OCI-M2 (cell line): ENCODE measurements at regions not wholly inside any gene's neighbourhood (a gene's known extent, or its start where the extent isn't known, plus 50 kb on each side); places are given as distances from the start of the nearest gene placed in this dataset.
"Not testable (repeated sequence)": the region's sequence is repeated elsewhere in the genome, so short reads cannot be mapped to it uniquely, and the experiment has no call there.

ENCODE experiments used
- DNase-seq: peaks from one replicate; lab custom pipeline; 2025; ENCODE audit not compliant: unreplicated experiment; lab: John Stamatoyannopoulos, UW

DNA sequence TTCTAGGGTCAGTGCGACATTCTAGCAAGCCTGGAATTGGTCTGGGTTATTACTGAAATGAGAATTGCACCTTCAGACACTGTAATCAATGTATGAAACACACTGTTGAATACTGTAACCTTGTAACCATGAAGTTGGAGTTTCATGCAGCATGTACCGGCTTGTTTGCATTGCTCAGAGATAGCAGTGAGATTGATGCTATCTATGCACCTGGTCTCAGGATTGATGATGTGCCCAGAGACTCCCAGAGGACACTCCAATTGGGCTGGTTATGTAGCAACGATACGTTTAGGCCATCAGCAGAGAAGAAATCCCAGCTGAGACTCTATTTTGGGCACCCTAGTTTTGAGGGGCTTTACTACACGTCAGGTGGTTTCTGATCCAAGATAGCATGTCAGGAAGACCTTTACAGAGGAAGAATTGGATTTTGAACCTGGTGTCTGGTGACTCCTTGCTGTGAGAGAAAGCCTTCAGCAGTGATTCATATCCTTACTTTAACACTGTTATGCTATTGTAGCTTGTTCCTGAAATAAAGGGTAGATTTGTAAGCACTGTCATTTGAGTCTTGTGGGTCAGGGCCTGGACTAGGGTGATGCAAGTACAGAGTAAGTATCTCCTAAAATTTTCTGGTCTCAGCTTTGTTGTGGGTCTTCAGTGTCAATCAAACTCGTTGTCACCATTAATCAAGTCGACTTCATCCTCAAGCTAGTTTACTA is 305.1 kb upstream of the GULP1 start:
- DNase-seq: no peak

DNA sequence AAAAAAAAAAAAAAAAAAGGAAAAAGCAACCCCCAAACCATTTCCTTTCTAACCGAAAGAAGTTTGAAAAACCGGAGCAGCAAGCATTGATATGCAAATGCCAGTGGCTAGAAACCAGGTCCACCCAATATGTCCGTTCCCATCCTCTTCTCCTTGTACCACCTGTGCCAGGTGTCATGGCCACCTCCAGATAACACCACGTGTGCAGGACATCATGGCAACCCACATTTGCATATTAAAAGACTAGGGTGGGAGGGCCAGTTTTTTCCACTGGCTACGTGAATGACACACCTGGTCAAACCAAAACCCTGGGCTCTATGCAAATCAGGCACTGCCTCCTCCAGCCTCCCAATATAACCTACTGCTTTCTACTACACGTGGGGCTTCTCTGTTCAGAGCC is 303.3 kb upstream of the GULP1 start:
- DNase-seq: no peak

DNA sequence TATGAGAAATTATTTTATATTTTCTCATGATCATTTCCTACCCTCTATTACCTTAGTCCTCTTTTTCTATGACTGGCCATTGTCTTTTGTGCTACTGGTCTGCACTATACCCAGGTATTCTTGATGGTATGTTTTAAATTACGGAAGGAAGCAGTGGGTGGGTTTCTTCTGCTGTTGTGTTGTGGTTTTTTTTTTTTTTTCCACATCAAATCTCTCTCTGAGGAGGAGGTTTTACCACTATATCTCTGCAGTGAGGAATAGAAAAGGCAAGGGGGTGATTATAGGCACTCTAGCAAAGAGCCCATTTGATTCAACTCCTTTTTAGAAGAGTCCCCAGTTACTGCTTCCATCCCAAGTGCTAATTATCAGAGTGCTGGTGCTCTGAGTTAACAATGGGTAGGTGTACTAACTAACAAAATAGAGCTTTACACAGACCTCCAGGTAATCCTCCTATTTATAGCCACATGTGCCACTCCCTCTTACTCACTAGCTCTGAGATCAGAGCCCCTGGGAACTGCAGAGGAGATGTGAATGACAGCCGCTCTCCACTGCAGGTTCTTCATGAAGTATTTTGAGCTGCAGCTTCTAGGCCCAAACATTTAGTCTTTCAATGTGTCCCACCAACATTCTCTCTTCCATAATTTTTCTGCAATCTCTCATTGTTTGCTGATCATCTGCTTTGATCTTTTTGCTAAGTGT is 301.6 kb upstream of the GULP1 start:
- DNase-seq: no peak

DNA sequence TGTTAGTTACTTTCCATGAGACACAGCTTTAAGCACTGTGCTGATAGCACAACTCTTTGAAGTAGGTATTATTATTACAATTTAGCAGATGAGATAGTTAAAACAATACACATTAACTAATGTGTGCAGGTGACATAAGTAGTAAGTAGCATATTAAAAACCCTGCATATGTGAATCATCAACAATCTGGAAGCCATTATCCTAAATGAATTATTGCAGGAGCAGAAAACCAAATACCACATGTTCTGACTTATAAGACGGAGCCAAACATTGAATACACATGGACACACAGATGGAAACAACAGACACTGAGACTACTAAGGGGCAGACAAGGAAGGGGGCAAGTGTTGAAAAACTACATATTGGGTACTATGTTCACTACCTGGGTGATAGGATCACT is 300.3 kb upstream of the GULP1 start:
- no peak for DNase-seq

DNA sequence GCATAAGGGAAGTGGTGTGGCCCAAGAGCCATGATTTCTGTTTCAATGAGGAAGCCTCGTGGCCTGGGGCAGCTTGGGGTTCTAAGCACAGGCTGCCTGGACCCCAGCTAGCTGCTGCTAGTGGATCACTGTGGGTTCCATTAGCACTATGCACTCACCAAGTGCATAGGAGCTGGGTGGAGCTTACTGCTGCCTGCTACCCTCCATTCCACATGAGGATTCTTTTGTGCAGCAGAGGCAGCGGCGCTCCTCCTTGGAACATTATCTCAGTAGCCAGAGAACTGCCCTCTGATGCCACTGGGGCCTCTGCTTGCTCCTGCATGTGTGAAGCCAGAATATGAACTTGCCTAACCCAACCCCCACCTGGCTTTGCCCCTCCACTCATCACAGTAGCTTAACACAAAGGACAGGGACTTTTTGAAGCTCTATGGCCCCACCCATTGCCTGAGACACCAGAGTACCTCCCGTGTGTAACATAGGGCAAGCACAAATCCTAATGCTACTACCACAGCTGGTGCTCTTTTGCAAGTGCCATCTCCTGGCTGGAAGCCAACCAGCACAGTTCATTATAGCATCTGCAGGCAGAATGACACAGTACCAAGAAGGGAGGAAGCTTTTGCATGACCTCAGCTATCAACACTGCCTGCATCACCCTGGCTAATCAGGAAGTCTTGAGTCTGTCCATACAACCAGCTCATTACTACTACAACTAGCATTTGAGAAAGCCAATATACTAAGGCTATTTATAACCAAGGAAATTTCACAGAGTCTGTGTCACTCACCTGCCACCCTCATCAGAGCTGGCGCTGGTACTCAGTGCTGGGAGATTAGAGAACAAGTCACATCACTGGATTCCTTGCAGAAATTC is 297.0 kb upstream of the GULP1 start:
- DNase-seq: no peak

GRCh38 chr2:187995556-187995955 is 296.1 kb upstream of the GULP1 start:
- no peak for DNase-seq

DNA sequence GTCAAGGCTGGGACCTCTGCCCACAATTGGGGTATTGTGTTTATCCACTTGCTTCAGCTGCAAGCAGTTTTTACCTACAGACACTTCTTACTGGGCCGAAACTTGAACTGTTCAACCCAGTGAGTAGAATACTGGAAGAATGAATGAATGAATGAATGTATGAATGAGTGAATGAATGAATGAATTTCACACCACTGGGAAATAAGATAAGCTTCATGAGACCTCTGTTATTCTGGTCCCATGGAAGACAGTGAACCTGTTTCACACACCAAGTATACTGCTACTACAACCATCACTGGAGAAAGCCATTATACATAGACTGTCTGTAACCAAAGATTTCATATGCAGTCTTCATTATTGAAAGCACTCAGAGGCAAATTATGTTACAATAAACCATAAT is 295.0 kb upstream of the GULP1 start:
- DNase-seq: no peak

DNA sequence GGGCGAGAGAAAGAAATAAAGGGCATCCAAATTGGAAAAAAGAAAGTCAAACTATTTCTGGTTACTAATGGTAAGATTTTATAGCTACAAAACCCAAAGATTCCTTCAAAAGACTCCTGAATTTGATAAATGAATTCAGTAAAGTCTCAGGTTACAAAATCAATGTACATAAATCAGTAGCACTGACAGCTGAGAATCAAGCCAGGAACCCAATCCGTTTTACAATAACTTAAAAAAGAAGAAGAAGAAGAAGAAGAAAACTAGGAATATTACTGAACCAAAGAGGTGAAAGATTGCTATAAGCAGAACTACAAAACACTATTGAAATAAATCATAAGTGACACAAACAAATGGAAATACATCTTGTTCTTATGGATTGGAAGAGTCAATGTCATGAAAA is 291.5 kb upstream of the GULP1 start:
- DNase-seq: no peak

GRCh38 chr2:188003800-188004199 is 287.9 kb upstream of the GULP1 start:
- DNase-seq: no peak

DNA sequence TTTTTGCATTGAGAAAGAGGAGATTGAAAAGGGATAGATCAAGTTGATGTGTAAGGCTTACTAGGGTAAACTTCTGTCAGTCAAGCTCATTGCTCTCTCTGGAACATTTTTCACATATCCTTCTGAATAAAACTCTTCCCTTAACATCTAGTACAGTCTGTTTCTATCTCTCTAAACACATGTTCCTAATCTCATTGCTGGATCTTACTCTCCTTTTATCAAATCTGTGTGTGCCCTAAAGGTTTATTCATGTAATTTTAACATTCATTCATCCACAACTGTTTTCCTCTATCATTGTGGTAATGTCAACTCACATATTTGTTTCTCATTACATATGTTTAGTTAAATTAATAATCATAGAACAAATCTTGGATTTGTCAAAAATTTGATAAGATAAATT is 277.9 kb upstream of the GULP1 start:
- no peak for DNase-seq

DNA sequence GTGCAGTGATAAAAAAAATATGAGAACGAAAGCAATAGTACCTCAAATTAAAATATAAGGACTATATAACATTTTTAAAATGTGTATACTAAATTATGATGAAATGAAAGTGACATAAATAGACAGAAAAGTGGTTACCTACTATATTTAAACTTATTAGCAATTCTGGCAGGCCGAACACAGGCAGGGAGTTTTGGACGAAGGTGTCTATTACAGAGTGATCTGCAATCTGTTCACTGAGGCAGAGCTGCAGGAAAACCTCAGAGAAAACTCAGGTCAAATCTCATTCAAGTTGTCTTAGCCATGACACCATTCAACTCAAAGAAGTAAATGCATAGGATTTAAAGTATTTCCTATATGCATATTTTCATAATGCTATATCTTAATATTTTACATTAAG is 274.8 kb upstream of the GULP1 start:
- DNase-seq: no peak

- DNase-seq: no peak
These were observed 269.3 kb upstream of the GULP1 start for GRCh38 chr2:188022389-188022788.

GRCh38 chr2:188023035-188023434 is 268.6 kb upstream of the GULP1 start:
- no peak for DNase-seq

- DNase-seq: no peak
These were observed 266.9 kb upstream of the GULP1 start for GRCh38 chr2:188024811-188025210.

DNA sequence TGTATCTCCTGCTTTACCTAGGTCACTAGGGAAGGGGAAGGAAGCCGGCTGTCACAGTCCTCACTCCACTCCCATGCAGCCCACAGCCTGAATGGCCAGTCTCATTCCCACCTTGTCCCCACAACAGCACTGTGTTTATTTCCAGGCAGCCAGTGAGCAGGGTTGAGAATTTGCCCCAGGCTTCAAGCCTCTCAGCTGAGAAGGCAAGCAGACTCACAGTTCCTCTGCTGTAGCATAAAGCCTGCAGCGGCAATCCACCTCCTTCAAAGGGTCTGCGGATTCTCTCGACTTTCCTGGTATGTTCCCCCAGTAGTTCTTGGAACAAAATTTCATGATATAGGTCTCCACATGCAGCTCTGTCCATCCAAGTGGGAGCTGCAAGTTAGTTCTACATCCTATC is 262.9 kb upstream of the GULP1 start:
- DNase-seq: no peak

DNA sequence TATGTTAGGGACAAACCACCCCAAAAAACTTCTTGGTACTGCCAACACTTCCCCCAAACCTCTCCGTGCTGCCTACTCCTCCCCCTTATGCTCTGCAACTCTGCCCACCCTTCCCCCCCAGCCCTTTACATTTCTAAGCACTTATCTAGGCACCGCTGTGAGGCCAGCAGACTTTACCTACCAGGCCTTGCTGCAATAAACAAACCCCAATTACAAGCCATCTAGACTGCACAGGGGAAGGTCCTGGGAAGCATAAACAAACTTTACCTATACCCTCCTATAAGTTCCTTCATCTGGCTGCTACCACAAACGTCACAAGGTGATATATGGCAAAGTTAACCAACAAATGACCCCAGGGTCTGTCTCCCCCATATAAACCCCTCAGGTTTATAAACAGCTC is 259.4 kb upstream of the GULP1 start:
- no peak for DNase-seq

- DNase-seq: no peak
These were observed 258.9 kb upstream of the GULP1 start for GRCh38 chr2:188032786-188033185.

DNA sequence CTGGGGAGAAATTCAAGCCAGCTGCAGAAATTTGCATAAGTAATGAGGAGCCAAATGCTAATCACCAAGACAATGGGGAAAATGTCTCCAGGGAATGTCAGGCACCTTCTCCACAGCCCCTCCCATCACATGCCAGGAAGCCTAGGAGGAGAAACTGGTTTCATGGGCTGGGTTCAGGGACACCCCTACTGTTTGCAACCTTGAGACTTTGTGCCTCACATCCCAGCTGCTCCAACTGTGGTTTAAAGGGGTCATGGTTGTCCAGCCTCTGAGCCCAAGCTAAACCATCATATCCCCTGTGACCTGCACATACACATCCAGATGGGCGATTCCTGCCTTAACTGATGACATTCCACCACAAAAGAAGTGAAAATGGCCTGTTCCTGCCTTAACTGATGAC is 258.4 kb upstream of the GULP1 start:
- DNase-seq: not testable (repeated sequence)

GRCh38 chr2:188034102-188034501 is 257.6 kb upstream of the GULP1 start:
- not testable (repeated sequence) for DNase-seq

GRCh38 chr2:188035377-188035776 is 256.3 kb upstream of the GULP1 start:
- DNase-seq: not testable (repeated sequence)

DNA sequence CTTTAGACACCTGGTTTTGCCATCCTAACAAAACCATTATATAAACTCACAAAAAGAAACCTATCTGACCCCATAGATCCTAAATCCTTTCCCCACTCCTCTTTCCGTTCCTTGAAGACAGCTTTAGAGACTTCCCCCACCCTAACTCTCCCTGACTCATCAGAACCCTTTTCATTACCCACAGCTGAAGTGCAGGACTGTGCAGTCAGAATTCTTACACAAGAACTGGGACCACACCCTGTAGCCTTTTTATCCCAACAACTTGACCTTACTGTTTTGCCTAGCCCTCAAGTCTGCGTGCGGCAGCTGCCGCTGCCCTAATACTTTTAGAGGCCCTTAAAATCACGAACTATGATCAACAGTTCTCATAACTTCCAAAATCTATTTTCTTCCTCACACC is 254.9 kb upstream of the GULP1 start:
- DNase-seq: not testable (repeated sequence)

DNA sequence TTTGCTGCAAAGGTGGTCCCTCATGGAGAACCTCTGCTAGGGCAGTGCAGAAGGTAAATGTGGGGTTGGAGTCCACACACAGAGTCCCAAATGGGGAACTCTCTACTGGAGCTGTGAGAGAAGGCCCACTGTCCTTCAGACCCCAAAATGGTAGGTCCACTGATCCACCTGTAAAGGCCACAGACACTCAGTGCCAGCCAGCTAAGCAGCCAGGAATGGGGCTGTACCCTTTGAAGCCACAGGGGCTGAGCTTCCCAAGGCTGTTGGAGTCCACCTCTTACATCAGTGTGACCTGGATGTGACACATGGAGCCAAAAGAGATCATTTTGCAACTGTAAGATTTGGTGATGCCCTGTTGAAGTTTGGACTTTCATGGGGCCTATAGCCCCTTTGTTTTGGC is 252.4 kb upstream of the GULP1 start:
- DNase-seq: no peak
